ENCODE measurements at regions not wholly inside any gene's neighbourhood (a gene's known extent, or its start where the extent isn't known, plus 50 kb on each side); places are given as distances from the start of the nearest gene placed in this dataset.
A peak's percentile ranks its signal among the peaks of the same experiment; 100 is the strongest.

GRCh38 chr10:31121757-31122577 is 90.3 kb upstream of the ZNF438 start:
- no peaks in the 10 kb centered on the region for H3K9me3 ChIP-seq (ENCODE audit: control insufficient read depth, insufficient read depth, low read length)
- no peak overlapping the region for H3K27ac ChIP-seq (ENCODE audit: low read depth, low read length)
- peaks cover 3% of the 10 kb centered on the region for H3K4me1 ChIP-seq (ENCODE audit: control insufficient read depth, insufficient read depth, low read length)
- H3K27me3 ChIP-seq (ENCODE audit: control insufficient read depth, insufficient read depth, low read length): no peaks in the 10 kb centered on the region
- H3K36me3 ChIP-seq (ENCODE audit: control insufficient read depth, insufficient read depth, low read length): no peaks in the 10 kb centered on the region
- WGBS (ENCODE audit: insufficient coverage): no CpG with 5 or more reads among the region's 3 CpGs
- no peak overlapping the region for H3K4me3 ChIP-seq (ENCODE audit: low read depth, low read length)
- no peak for DNase-seq (ENCODE audit: low read depth in 4 of 6, low spot score in 6 of 6)

- Histone ChIP-seq H3K27ac (ENCODE audit: low read depth, low read length) (no peak overlapping the region), H3K9me3 (ENCODE audit: control insufficient read depth, insufficient read depth, low read length) (no peaks in the 10 kb centered on the region), H3K36me3 (ENCODE audit: control insufficient read depth, insufficient read depth, low read length) (no peaks in the 10 kb centered on the region), H3K4me1 (ENCODE audit: control insufficient read depth, insufficient read depth, low read length) (peaks cover 3% of the 10 kb centered on the region), H3K27me3 (ENCODE audit: control insufficient read depth, insufficient read depth, low read length) (no peaks in the 10 kb centered on the region), H3K4me3 (ENCODE audit: low read depth, low read length) (no peak overlapping the region)
- 79% methylated on average over 3 of the region's 6 CpGs for WGBS (ENCODE audit: insufficient coverage)
- no peak for DNase-seq (ENCODE audit: low read depth in 4 of 6, low spot score in 6 of 6)
These were observed 92.3 kb upstream of the ZNF438 start for GRCh38 chr10:31123946-31124345.

- Histone ChIP-seq H3K4me1 (ENCODE audit: control insufficient read depth, insufficient read depth, low read length) (peaks cover 3% of the 10 kb centered on the region), H3K9me3 (ENCODE audit: control insufficient read depth, insufficient read depth, low read length) (no peaks in the 10 kb centered on the region), H3K27me3 (ENCODE audit: control insufficient read depth, insufficient read depth, low read length) (no peaks in the 10 kb centered on the region), H3K27ac (ENCODE audit: low read depth, low read length) (no peak overlapping the region), H3K4me3 (ENCODE audit: low read depth, low read length) (no peak overlapping the region), H3K36me3 (ENCODE audit: control insufficient read depth, insufficient read depth, low read length) (no peaks in the 10 kb centered on the region)
- no peak for DNase-seq (ENCODE audit: low read depth in 4 of 6, low spot score in 6 of 6)
- WGBS (ENCODE audit: insufficient coverage): 92% methylated on average over 2 of the region's 5 CpGs
These were observed 93.2 kb upstream of the ZNF438 start for GRCh38 chr10:31124852-31125251.

- Histone ChIP-seq H3K36me3 (ENCODE audit: control insufficient read depth, insufficient read depth, low read length) (no peaks in the 10 kb centered on the region), H3K27ac (ENCODE audit: low read depth, low read length) (no peak overlapping the region), H3K4me1 (ENCODE audit: control insufficient read depth, insufficient read depth, low read length) (peaks cover 3% of the 10 kb centered on the region), H3K27me3 (ENCODE audit: control insufficient read depth, insufficient read depth, low read length) (no peaks in the 10 kb centered on the region), H3K4me3 (ENCODE audit: low read depth, low read length) (no peak overlapping the region), H3K9me3 (ENCODE audit: control insufficient read depth, insufficient read depth, low read length) (no peaks in the 10 kb centered on the region)
- DNase-seq (ENCODE audit: low read depth in 4 of 6, low spot score in 6 of 6): no peak
These were observed 94.1 kb upstream of the ZNF438 start for GRCh38 chr10:31125789-31126188.

GRCh38 chr10:31126593-31126992 is 94.9 kb upstream of the ZNF438 start:
- no peak for DNase-seq (ENCODE audit: low read depth in 4 of 6, low spot score in 6 of 6)
- Histone ChIP-seq H3K27ac (ENCODE audit: low read depth, low read length) (no peak overlapping the region), H3K9me3 (ENCODE audit: control insufficient read depth, insufficient read depth, low read length) (no peaks in the 10 kb centered on the region), H3K27me3 (ENCODE audit: control insufficient read depth, insufficient read depth, low read length) (no peaks in the 10 kb centered on the region), H3K36me3 (ENCODE audit: control insufficient read depth, insufficient read depth, low read length) (no peaks in the 10 kb centered on the region), H3K4me3 (ENCODE audit: low read depth, low read length) (no peak overlapping the region), H3K4me1 (ENCODE audit: control insufficient read depth, insufficient read depth, low read length) (peaks cover 3% of the 10 kb centered on the region)
- 90% methylated on average over 2 of the region's 2 CpGs for WGBS (ENCODE audit: insufficient coverage)

GRCh38 chr10:31128536-31128935 is 96.9 kb upstream of the ZNF438 start:
- no peak for DNase-seq (ENCODE audit: low read depth in 4 of 6, low spot score in 6 of 6)
- no peaks in the 10 kb centered on the region for H3K36me3 ChIP-seq (ENCODE audit: control insufficient read depth, insufficient read depth, low read length)
- no peak overlapping the region for H3K4me3 ChIP-seq (ENCODE audit: low read depth, low read length)
- H3K27me3 ChIP-seq (ENCODE audit: control insufficient read depth, insufficient read depth, low read length): no peaks in the 10 kb centered on the region
- no peaks in the 10 kb centered on the region for H3K9me3 ChIP-seq (ENCODE audit: control insufficient read depth, insufficient read depth, low read length)
- no peak overlapping the region for H3K27ac ChIP-seq (ENCODE audit: low read depth, low read length)
- WGBS (ENCODE audit: insufficient coverage): 100% methylated on average over 1 of the region's 2 CpGs
- peaks cover 10% of the 10 kb centered on the region for H3K4me1 ChIP-seq (ENCODE audit: control insufficient read depth, insufficient read depth, low read length)

GRCh38 chr10:31129271-31129670 is 97.6 kb upstream of the ZNF438 start:
- Histone ChIP-seq H3K27me3 (ENCODE audit: control insufficient read depth, insufficient read depth, low read length) (no peaks in the 10 kb centered on the region), H3K36me3 (ENCODE audit: control insufficient read depth, insufficient read depth, low read length) (no peaks in the 10 kb centered on the region), H3K27ac (ENCODE audit: low read depth, low read length) (no peak overlapping the region), H3K4me3 (ENCODE audit: low read depth, low read length) (no peak overlapping the region), H3K9me3 (ENCODE audit: control insufficient read depth, insufficient read depth, low read length) (no peaks in the 10 kb centered on the region), H3K4me1 (ENCODE audit: control insufficient read depth, insufficient read depth, low read length) (peaks cover 14% of the 10 kb centered on the region)
- peak in 2 of 6 donors; percentile 38 to 58 for DNase-seq (ENCODE audit: low read depth in 4 of 6, low spot score in 6 of 6)
- no CpG with 5 or more reads among the region's 2 CpGs for WGBS (ENCODE audit: insufficient coverage)

GRCh38 chr10:31129880-31130405 is 98.3 kb upstream of the ZNF438 start:
- DNase-seq (ENCODE audit: low read depth in 4 of 6, low spot score in 6 of 6): no peak
- Histone ChIP-seq H3K4me3 (ENCODE audit: low read depth, low read length) (no peak overlapping the region), H3K27me3 (ENCODE audit: control insufficient read depth, insufficient read depth, low read length) (no peaks in the 10 kb centered on the region), H3K27ac (ENCODE audit: low read depth, low read length) (no peak overlapping the region), H3K9me3 (ENCODE audit: control insufficient read depth, insufficient read depth, low read length) (no peaks in the 10 kb centered on the region), H3K36me3 (ENCODE audit: control insufficient read depth, insufficient read depth, low read length) (no peaks in the 10 kb centered on the region), H3K4me1 (ENCODE audit: control insufficient read depth, insufficient read depth, low read length) (peaks cover 18% of the 10 kb centered on the region)
- WGBS (ENCODE audit: insufficient coverage): 81% methylated on average over 6 of the region's 6 CpGs

- no peak overlapping the region for H3K4me3 ChIP-seq (ENCODE audit: low read depth, low read length)
- H3K4me1 ChIP-seq (ENCODE audit: control insufficient read depth, insufficient read depth, low read length): peaks cover 21% of the 10 kb centered on the region
- no peaks in the 10 kb centered on the region for H3K36me3 ChIP-seq (ENCODE audit: control insufficient read depth, insufficient read depth, low read length)
- DNase-seq (ENCODE audit: low read depth in 4 of 6, low spot score in 6 of 6): no peak
- no CpG with 5 or more reads among the region's 1 CpG for WGBS (ENCODE audit: insufficient coverage)
- no peaks in the 10 kb centered on the region for H3K27me3 ChIP-seq (ENCODE audit: control insufficient read depth, insufficient read depth, low read length)
- no peaks in the 10 kb centered on the region for H3K9me3 ChIP-seq (ENCODE audit: control insufficient read depth, insufficient read depth, low read length)
- no peak overlapping the region for H3K27ac ChIP-seq (ENCODE audit: low read depth, low read length)
These were observed 98.7 kb upstream of the ZNF438 start for GRCh38 chr10:31130406-31130805.

- Histone ChIP-seq H3K4me1 (ENCODE audit: control insufficient read depth, insufficient read depth, low read length) (peaks cover 25% of the 10 kb centered on the region), H3K4me3 (ENCODE audit: low read depth, low read length) (no peak overlapping the region), H3K27ac (ENCODE audit: low read depth, low read length) (no peak overlapping the region), H3K36me3 (ENCODE audit: control insufficient read depth, insufficient read depth, low read length) (no peaks in the 10 kb centered on the region), H3K27me3 (ENCODE audit: control insufficient read depth, insufficient read depth, low read length) (no peaks in the 10 kb centered on the region), H3K9me3 (ENCODE audit: control insufficient read depth, insufficient read depth, low read length) (no peaks in the 10 kb centered on the region)
- DNase-seq (ENCODE audit: low read depth in 4 of 6, low spot score in 6 of 6): peak in 1 of 6 donors; percentile 44
- WGBS (ENCODE audit: insufficient coverage): no CpG with 5 or more reads among the region's 2 CpGs
These were observed 99.6 kb upstream of the ZNF438 start for GRCh38 chr10:31131251-31131650.
